Trophoblast cell (in vitro differentiated cells and primary cell): ENCODE measurements at regions not wholly inside any gene's neighbourhood (a gene's known extent, or its start where the extent isn't known, plus 50 kb on each side); places are given as distances from the start of the nearest gene placed in this dataset.

Source experiments
- DNase-seq, 2 donors: peaks; one replicate each; pipeline ENCODE4 v3.0.0-alpha.2; 2016
- H2AFZ ChIP-seq: 2 replicates; pipeline ENCODE4 v1.6.1; 2013; ENCODE audit warnings: low read length, moderate library complexity, mild to moderate bottlenecking; ENCODE audit not compliant: insufficient read depth, poor library complexity
- H2AK5ac ChIP-seq: 2 replicates; pipeline ENCODE4 v1.6.1; 2013; ENCODE audit warnings: mild to moderate bottlenecking, low read length
- H2BK120ac ChIP-seq: 2 replicates; pipeline ENCODE4 v1.6.1; 2013; ENCODE audit warnings: low read length, mild to moderate bottlenecking, moderate library complexity; ENCODE audit not compliant: insufficient read depth, poor library complexity
- H2BK12ac ChIP-seq: 2 replicates; pipeline ENCODE4 v1.6.1; 2013; ENCODE audit warnings: mild to moderate bottlenecking, low read length, moderate library complexity
- H2BK5ac ChIP-seq: 2 replicates; pipeline ENCODE4 v1.6.1; 2013; ENCODE audit warnings: low read length, low read depth, moderate library complexity, mild to moderate bottlenecking; ENCODE audit not compliant: poor library complexity
- H3K14ac ChIP-seq: 2 replicates; pipeline ENCODE4 v1.6.1; 2013; ENCODE audit warnings: mild to moderate bottlenecking, low read length
- H3K18ac ChIP-seq: 2 replicates; pipeline ENCODE4 v1.6.1; 2013; ENCODE audit warnings: mild to moderate bottlenecking, low read length
- H3K23ac ChIP-seq: 2 replicates; pipeline ENCODE4 v1.6.1; 2013; ENCODE audit warnings: low read length
- H3K27ac ChIP-seq: 2 replicates; pipeline ENCODE4 v1.5.1; 2013; ENCODE audit warnings: low read depth, mild to moderate bottlenecking, inconsistent platforms, low read length, moderate library complexity
- H3K27me3 ChIP-seq: 2 replicates; pipeline ENCODE4 v1.6.1; 2013; ENCODE audit warnings: inconsistent platforms, mild to moderate bottlenecking, low read length, moderate library complexity; ENCODE audit not compliant: insufficient read depth
- H3K36me3 ChIP-seq, 2 experiments: 1 replicate in 1 of 2; 2 replicates in 1 of 2; pipeline ENCODE4 v1.6.1; 2013; ENCODE audit warnings: low read length in 2 of 2, mild to moderate bottlenecking in 2 of 2, moderate library complexity in 1 of 2; ENCODE audit not compliant: insufficient read depth in 2 of 2, control insufficient read depth in 1 of 2
- H3K4ac ChIP-seq: 2 replicates; pipeline ENCODE4 v1.6.1; 2013; ENCODE audit warnings: low read depth, mild to moderate bottlenecking, low read length, moderate library complexity
- H3K4me1 ChIP-seq, 2 experiments: 1 replicate in 1 of 2; 2 replicates in 1 of 2; pipeline ENCODE4 v1.6.1; 2013; ENCODE audit warnings: low read length in 2 of 2, mild to moderate bottlenecking in 2 of 2, moderate library complexity in 1 of 2; ENCODE audit not compliant: insufficient read depth in 2 of 2, control insufficient read depth in 1 of 2
- H3K4me2 ChIP-seq: 2 replicates; pipeline ENCODE4 v1.6.1; 2013; ENCODE audit warnings: inconsistent platforms, mild to moderate bottlenecking, low read length, moderate library complexity
- H3K4me3 ChIP-seq: 2 replicates; pipeline ENCODE4 v1.5.1; 2013; ENCODE audit warnings: mild to moderate bottlenecking, low read depth, low read length, inconsistent platforms
- H3K79me1 ChIP-seq: one replicate; pipeline ENCODE4 v1.6.1; 2013; ENCODE audit warnings: low read length
- H3K79me2 ChIP-seq: 2 replicates; pipeline ENCODE4 v1.6.1; 2013; ENCODE audit warnings: low read length, mild to moderate bottlenecking; ENCODE audit not compliant: control insufficient read depth, insufficient read depth, poor library complexity
- H3K9ac ChIP-seq: 2 replicates; pipeline ENCODE4 v1.6.1; 2013; ENCODE audit warnings: mild to moderate bottlenecking, low read length
- H3K9me3 ChIP-seq: 2 replicates; pipeline ENCODE4 v1.6.1; 2013; ENCODE audit warnings: low read depth, mild to moderate bottlenecking, control low read depth, inconsistent platforms, low read length; ENCODE audit not compliant: insufficient read depth
- H4K12ac ChIP-seq: 2 replicates; pipeline ENCODE4 v1.6.1; 2013; ENCODE audit warnings: low read depth, mild to moderate bottlenecking, low read length, moderate library complexity
- H4K8ac ChIP-seq: 2 replicates; pipeline ENCODE4 v1.6.1; 2013; ENCODE audit warnings: low read depth, mild to moderate bottlenecking, low read length, moderate library complexity
- H4K91ac ChIP-seq: one replicate; pipeline ENCODE4 v1.6.1; 2013; ENCODE audit warnings: low read depth, mild to moderate bottlenecking, low read length, moderate library complexity
- WGBS: extraction: QIAGEN DNeasy Blood & Tissue Kit; methylation state at CpG from one replicate; pipeline ENCODE4 v1.1.7; 2013; ENCODE audit warnings: missing lambda C conversion rate; ENCODE audit not compliant: insufficient read length, insufficient coverage; ENCODE audit errors: extremely low coverage; 5-methylcytosine and 5-hydroxymethylcytosine counted together

DNA sequence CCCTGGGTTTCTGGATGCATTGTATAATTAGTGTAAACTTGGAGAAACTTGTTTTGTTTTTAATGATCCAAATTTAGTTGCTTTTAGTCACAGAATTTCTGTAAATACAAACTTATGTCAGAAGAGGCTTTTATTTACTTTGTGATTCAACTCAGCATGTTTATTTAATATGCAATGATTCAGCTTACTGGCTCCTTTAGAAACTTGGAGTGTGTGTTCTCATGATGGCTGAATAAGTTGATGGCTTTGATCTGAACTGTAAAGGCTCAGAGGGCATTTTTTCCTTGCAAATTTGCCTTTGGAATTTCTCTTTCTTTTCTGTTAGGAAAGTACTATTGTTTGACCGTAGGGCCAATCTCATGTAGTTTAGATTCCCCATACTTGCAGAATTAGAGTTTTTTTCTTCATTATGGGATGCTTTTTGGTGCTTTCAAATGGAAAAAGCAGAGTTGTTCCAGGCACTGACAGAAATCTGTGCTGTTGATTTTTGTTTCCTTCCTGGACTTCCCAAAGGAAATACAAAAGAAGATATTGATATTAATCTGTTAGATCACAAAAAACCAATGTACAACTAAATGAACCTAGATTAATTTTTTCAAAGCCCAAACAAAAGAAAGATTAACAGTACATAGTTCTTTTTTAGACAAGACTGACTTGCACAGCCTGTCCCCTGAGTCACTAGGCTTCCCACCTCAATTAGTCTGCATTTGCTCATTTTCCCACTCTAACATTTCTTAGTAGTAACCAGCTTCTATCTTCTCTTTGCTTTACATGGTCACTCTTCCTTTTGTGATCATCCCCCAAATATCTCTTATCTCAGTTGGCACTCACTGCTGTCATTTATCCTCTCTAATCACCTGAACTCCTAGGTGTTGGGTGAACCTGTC lies 96.8 kb upstream of the AGR3 start:
- Histone ChIP-seq H3K4me3 (no peak overlapping the region), H4K91ac (no peak overlapping the region), H3K27me3 (no peaks in the 10 kb centered on the region), H3K27ac (no peak overlapping the region), H2AK5ac (no peak overlapping the region), H3K4ac (no peak overlapping the region), H3K79me1 (no peaks in the 10 kb centered on the region), H2BK120ac (no peak overlapping the region), H3K9ac (no peak overlapping the region), H3K4me2 (no peak overlapping the region), H3K79me2 (no peaks in the 10 kb centered on the region), H4K12ac (no peak overlapping the region), H2BK5ac (no peak overlapping the region), H3K9me3 (no peaks in the 10 kb centered on the region), H3K14ac (no peak overlapping the region), H2AFZ (no peak overlapping the region), H2BK12ac (no peak overlapping the region), H3K23ac (no peak overlapping the region), H3K4me1 (no peaks in the 10 kb centered on the region), H3K18ac (no peak overlapping the region), H4K8ac (no peak overlapping the region), H3K36me3 (no peaks in the 10 kb centered on the region)
- DNase-seq: no peak
- WGBS: no CpG with 5 or more reads among the region's 1 CpG

DNA sequence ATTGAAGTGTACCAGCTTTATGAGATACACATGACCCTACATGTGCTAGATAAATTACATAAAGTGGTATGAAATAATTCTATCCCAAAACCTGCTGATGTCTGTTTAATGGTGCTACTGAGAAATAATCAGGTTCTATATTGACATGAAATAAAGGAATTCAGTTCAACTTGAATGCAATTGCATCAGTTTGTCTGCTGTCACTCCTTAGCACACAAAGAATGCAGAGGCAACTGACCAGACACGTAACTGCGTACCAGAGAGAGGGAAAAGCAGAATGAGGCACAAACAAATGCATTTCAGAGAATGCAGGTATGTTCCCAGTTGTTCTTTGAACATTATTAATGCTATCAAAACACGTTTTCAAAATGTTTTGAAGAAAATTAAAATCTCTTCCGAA lies 98.8 kb upstream of the AGR3 start:
- no peak overlapping the region for H3K27ac ChIP-seq
- peak; percentile 15 to 62 for DNase-seq
- no peak overlapping the region for H2BK12ac ChIP-seq
- no peak overlapping the region for H3K18ac ChIP-seq
- no peaks in the 10 kb centered on the region for H3K79me1 ChIP-seq
- no peak overlapping the region for H4K91ac ChIP-seq
- H2BK120ac ChIP-seq: no peak overlapping the region
- no peak overlapping the region for H4K8ac ChIP-seq
- H3K4me2 ChIP-seq: no peak overlapping the region
- no peak overlapping the region for H3K4ac ChIP-seq
- H2AFZ ChIP-seq: no peak overlapping the region
- H3K79me2 ChIP-seq: no peaks in the 10 kb centered on the region
- no CpG with 5 or more reads among the region's 4 CpGs for WGBS
- H4K12ac ChIP-seq: no peak overlapping the region
- H3K9me3 ChIP-seq: no peaks in the 10 kb centered on the region
- H3K27me3 ChIP-seq: no peaks in the 10 kb centered on the region
- no peak overlapping the region for H3K4me3 ChIP-seq
- H3K14ac ChIP-seq: no peak overlapping the region
- no peak overlapping the region for H3K23ac ChIP-seq
- H2BK5ac ChIP-seq: no peak overlapping the region
- no peaks in the 10 kb centered on the region for H3K36me3 ChIP-seq
- no peak overlapping the region for H3K9ac ChIP-seq
- no peak overlapping the region for H2AK5ac ChIP-seq
- H3K4me1 ChIP-seq: no peaks in the 10 kb centered on the region

DNA sequence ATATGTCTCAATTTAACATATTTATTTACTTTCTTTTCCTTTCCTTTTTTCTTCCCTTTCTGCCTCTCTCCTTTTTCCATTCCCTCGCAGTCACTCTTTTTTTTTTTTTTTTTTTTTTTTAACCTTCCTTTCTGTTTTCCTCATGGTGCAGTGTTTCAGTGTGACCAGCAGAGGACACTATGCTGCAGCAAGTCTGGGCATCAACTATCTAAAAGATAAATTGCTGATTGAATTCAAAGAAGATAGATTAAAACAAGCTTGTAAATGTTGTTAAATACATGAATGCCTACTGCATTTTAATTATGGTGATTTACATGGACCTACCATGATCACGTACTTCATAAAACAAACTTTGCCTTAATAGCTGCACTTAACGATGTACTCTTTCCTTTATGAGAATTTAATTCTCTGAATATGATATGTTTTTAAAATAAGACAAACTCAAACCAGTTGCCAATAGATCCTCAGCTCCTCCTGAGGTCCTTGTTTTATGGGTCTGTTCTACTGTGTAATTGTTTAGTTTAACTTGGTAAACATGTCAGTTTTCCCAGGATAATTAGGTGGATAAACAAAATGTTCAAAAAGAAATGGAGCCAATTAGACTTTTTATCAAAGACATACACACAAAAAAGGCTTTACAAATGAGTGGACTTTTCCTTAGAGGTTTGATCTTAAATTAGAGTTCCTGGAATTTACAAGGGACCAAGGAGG lies 101.0 kb upstream of the AGR3 start:
- H3K9ac ChIP-seq: no peak overlapping the region
- H3K9me3 ChIP-seq: no peaks in the 10 kb centered on the region
- no peak overlapping the region for H4K12ac ChIP-seq
- no peak overlapping the region for H3K4ac ChIP-seq
- H2BK5ac ChIP-seq: no peak overlapping the region
- DNase-seq: peak in 1 of 2 donors; percentile 69
- no peak overlapping the region for H3K4me3 ChIP-seq
- H3K18ac ChIP-seq: no peak overlapping the region
- H3K4me1 ChIP-seq: no peaks in the 10 kb centered on the region
- no peaks in the 10 kb centered on the region for H3K36me3 ChIP-seq
- no peak overlapping the region for H2BK12ac ChIP-seq
- H2AFZ ChIP-seq: no peak overlapping the region
- no peak overlapping the region for H3K14ac ChIP-seq
- no peak overlapping the region for H2AK5ac ChIP-seq
- no peaks in the 10 kb centered on the region for H3K79me2 ChIP-seq
- no peaks in the 10 kb centered on the region for H3K79me1 ChIP-seq
- WGBS: no CpG with 5 or more reads among the region's 3 CpGs
- H2BK120ac ChIP-seq: no peak overlapping the region
- H3K4me2 ChIP-seq: no peak overlapping the region
- H3K27me3 ChIP-seq: no peaks in the 10 kb centered on the region
- no peak overlapping the region for H4K91ac ChIP-seq
- H3K23ac ChIP-seq: no peak overlapping the region
- H3K27ac ChIP-seq: no peak overlapping the region
- H4K8ac ChIP-seq: no peak overlapping the region

DNA sequence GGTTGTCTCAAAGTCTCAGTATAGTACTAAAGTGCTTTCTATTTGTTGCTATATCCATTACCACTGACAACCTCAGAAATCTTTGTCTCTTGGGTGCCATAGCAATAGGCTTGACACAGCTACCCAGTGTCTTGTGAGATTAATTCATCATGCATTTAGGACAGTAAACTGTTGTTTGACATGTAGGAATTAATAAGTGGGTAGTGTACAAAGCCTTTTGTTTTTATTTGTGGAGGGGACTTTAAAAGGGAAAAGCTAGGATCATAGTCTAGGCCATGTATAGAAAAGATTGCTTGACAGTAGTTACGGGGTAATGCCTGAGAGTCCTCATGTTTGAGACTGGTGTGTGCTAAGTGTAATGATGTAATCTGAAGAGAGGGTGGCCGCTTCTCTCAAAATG lies 102.6 kb upstream of the AGR3 start:
- no peak overlapping the region for H2AFZ ChIP-seq
- H3K4me1 ChIP-seq: no peaks in the 10 kb centered on the region
- no peak for DNase-seq
- no peak overlapping the region for H4K8ac ChIP-seq
- no peaks in the 10 kb centered on the region for H3K27me3 ChIP-seq
- no peaks in the 10 kb centered on the region for H3K36me3 ChIP-seq
- H3K9me3 ChIP-seq: no peaks in the 10 kb centered on the region
- H3K23ac ChIP-seq: no peak overlapping the region
- H2BK5ac ChIP-seq: no peak overlapping the region
- H3K18ac ChIP-seq: no peak overlapping the region
- no peak overlapping the region for H2BK120ac ChIP-seq
- no peak overlapping the region for H3K4ac ChIP-seq
- no peak overlapping the region for H4K12ac ChIP-seq
- H3K79me1 ChIP-seq: no peaks in the 10 kb centered on the region
- no peaks in the 10 kb centered on the region for H3K79me2 ChIP-seq
- H3K14ac ChIP-seq: no peak overlapping the region
- no peak overlapping the region for H3K27ac ChIP-seq
- no peak overlapping the region for H2BK12ac ChIP-seq
- H3K4me2 ChIP-seq: no peak overlapping the region
- WGBS: no CpG with 5 or more reads among the region's 2 CpGs
- no peak overlapping the region for H2AK5ac ChIP-seq
- H3K4me3 ChIP-seq: no peak overlapping the region
- H3K9ac ChIP-seq: no peak overlapping the region
- no peak overlapping the region for H4K91ac ChIP-seq
